A673 (cell line): ENCODE measurements at regions not wholly inside any gene's neighbourhood (a gene's known extent, or its start where the extent isn't known, plus 50 kb on each side); places are given as distances from the start of the nearest gene placed in this dataset.

ENCODE experiments used
- BruUV-seq: library from RNA; stranded (reverse); fragments of 400-500 nt; replicated peaks from 2 replicates; lab custom pipeline; 2021; lab: Mats Ljungman, UMichigan
- CTCF ChIA-PET: fragments of 300-600 bp; sonication (Branson Sonifier 250); formaldehyde crosslinking; loops from one replicate; lab custom pipeline; 2022; ENCODE audit warnings: antibody characterized with exemption; lab: Charles Lee
- POLR2A ChIA-PET: fragments of 300-600 bp; sonication (Branson Sonifier 250); formaldehyde crosslinking; loops from one replicate; lab custom pipeline; 2022; ENCODE audit warnings: antibody characterized with exemption; ENCODE audit not compliant: low non-redundant PET; lab: Charles Lee
- DNase-seq: peaks from one replicate; pipeline ENCODE4 v3.0.0-alpha.2; 2015; ENCODE audit warnings: low spot score
- H3K27ac ChIP-seq: fragments of 200-600 bp; sonication (generic); 2 replicates; pipeline ENCODE4 v1.5.1; 2016; ENCODE audit warnings: mixed run types, low read depth, mild to moderate bottlenecking, mixed read lengths, antibody characterized with exemption, low read length; ENCODE audit not compliant: poor library complexity, severe bottlenecking
- H3K27me3 ChIP-seq: fragments of 200-600 bp; sonication (generic); replicated peaks from 2 replicates; pipeline ENCODE4 v1.6.1; 2017; ENCODE audit warnings: mixed run types, low read depth, mild to moderate bottlenecking, mixed read lengths, antibody characterized with exemption, low read length; ENCODE audit not compliant: insufficient read depth, poor library complexity
- H3K36me3 ChIP-seq: fragments of 200-600 bp; sonication (generic); 2 replicates; pipeline ENCODE4 v1.6.1; 2016; ENCODE audit warnings: mixed run types, mild to moderate bottlenecking, mixed read lengths, antibody characterized with exemption, low read length; ENCODE audit not compliant: insufficient read depth, poor library complexity, severe bottlenecking
- H3K4me1 ChIP-seq: fragments of 200-600 bp; sonication (generic); 2 replicates; pipeline ENCODE4 v1.6.1; 2017; ENCODE audit warnings: mixed run types, mild to moderate bottlenecking, mixed read lengths, antibody characterized with exemption, low read length; ENCODE audit not compliant: insufficient read depth, poor library complexity, severe bottlenecking
- H3K4me3 ChIP-seq: fragments of 200-600 bp; sonication (generic); 2 replicates; pipeline ENCODE4 v1.5.1; 2016; ENCODE audit warnings: low read depth, mixed run types, mild to moderate bottlenecking, mixed read lengths, low read length; ENCODE audit not compliant: poor library complexity, severe bottlenecking
- H3K9me3 ChIP-seq: fragments of 200-600 bp; sonication (generic); 2 replicates; pipeline ENCODE4 v1.6.1; 2016; ENCODE audit warnings: mixed run types, low read depth, mild to moderate bottlenecking, mixed read lengths, antibody characterized with exemption, low read length; ENCODE audit not compliant: poor library complexity, severe bottlenecking
- EZH2 ChIP-seq: fragments of 200-600 bp; sonication (generic); IDR thresholded peaks from 2 replicates; pipeline ENCODE4 v1.6.1; 2017; ENCODE audit warnings: borderline replicate concordance, low read depth, mild to moderate bottlenecking, mixed read lengths, antibody characterized with exemption, low read length; ENCODE audit not compliant: poor library complexity, severe bottlenecking
- intact Hi-C: fragments of 100-400 bp; cut with micrococcal nuclease; formaldehyde crosslinking; loops from one replicate; pipeline ENCODE4 v1.10.0; 2022; ENCODE audit not compliant: unreplicated experiment
- TF ChIP-seq, protein P1 (sequence below): fragments of 300-800, 200-600 bp; sonication (generic); conservative IDR thresholded peaks from 2 replicates; pipeline ENCODE4 v1.5.1; 2017; ENCODE audit warnings: low read depth, mild to moderate bottlenecking, antibody characterized with exemption, low read length, moderate library complexity, mixed read lengths

DNA sequence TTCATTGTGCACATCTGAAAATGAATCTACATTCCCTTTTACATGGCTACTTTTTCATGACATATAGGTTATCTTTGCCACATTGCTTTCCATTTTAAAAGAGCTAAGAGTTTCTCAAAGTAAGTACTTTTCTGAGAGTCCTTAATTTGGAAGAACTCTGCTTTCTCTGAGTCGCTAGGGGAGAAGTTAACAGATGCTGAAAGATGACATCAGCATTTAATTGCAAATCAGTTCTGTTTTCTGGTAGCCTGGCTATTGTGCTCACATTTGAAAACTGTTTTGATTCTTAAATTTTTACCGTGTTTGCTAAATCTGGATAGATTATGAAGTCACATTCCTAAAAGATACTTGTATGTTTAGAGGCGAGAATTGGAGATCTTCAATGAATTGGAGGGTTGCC is 107.7 kb upstream of the C1QTNF9B start:
- ChIA-PET POLR2A (interaction anchor here (0.7 kb wide), 1 partner anchor 213 kb away, joined by 14 read pairs; no protein-coding TSS in a partner anchor), CTCF (no interaction called here)

DNA sequence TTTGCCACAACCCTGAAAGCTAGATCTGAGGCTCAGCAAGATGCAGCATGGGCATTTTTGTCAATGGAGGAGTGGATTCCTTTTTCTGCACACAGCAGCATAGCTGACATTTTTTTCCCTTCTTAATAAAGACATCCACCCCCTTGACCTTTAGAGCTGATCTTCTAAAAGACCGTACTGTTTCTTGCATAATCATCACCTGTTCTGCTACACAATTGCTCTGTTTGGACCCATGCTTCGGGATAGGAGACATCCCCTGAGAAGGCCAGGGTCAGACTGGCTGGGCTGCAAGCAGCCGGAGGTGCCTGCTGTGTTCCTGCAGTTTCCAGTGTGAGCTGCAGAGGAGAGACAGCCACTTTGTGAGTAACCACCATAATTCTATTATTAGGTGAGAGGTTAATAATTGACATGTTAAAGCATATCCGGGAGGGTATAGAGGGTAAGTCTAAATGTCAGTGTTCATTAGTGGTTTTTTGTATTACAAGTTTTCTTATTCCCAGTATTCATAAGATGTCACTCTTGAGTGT is 108.5 kb upstream of the C1QTNF9B start:
- TF ChIP-seq EZH2 = no peak
- TF ChIP-seq, protein P1, sequence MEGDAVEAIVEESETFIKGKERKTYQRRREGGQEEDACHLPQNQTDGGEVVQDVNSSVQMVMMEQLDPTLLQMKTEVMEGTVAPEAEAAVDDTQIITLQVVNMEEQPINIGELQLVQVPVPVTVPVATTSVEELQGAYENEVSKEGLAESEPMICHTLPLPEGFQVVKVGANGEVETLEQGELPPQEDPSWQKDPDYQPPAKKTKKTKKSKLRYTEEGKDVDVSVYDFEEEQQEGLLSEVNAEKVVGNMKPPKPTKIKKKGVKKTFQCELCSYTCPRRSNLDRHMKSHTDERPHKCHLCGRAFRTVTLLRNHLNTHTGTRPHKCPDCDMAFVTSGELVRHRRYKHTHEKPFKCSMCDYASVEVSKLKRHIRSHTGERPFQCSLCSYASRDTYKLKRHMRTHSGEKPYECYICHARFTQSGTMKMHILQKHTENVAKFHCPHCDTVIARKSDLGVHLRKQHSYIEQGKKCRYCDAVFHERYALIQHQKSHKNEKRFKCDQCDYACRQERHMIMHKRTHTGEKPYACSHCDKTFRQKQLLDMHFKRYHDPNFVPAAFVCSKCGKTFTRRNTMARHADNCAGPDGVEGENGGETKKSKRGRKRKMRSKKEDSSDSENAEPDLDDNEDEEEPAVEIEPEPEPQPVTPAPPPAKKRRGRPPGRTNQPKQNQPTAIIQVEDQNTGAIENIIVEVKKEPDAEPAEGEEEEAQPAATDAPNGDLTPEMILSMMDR = no peak
- Histone ChIP-seq H3K4me3 (no peak overlapping the region), H3K36me3 (no peaks in the 10 kb centered on the region), H3K9me3 (no peaks in the 10 kb centered on the region), H3K4me1 (no peaks in the 10 kb centered on the region), H3K27ac (no peak overlapping the region), H3K27me3 (no peaks in the 10 kb centered on the region)
- DNase-seq = no peak
- BruUV-seq = no TSS peak
- CTCF ChIA-PET = no interaction called here
- intact Hi-C loops = no loop called here
- POLR2A ChIA-PET = no interaction called here

More for the DNA sequence above, 107.7 kb upstream of the C1QTNF9B start:
- BruUV-seq = no TSS peak
- no peaks in the 10 kb centered on the region for H3K27me3 ChIP-seq
- no peak overlapping the region for H3K27ac ChIP-seq
- no peaks in the 10 kb centered on the region for H3K9me3 ChIP-seq
- no peak overlapping the region for H3K4me3 ChIP-seq
- DNase-seq = no peak
- no peak for TF ChIP-seq EZH2
- TF ChIP-seq, protein P1 = no peak
- no peaks in the 10 kb centered on the region for H3K36me3 ChIP-seq
- H3K4me1 ChIP-seq = no peaks in the 10 kb centered on the region
- intact Hi-C loops = no loop called here

DNA sequence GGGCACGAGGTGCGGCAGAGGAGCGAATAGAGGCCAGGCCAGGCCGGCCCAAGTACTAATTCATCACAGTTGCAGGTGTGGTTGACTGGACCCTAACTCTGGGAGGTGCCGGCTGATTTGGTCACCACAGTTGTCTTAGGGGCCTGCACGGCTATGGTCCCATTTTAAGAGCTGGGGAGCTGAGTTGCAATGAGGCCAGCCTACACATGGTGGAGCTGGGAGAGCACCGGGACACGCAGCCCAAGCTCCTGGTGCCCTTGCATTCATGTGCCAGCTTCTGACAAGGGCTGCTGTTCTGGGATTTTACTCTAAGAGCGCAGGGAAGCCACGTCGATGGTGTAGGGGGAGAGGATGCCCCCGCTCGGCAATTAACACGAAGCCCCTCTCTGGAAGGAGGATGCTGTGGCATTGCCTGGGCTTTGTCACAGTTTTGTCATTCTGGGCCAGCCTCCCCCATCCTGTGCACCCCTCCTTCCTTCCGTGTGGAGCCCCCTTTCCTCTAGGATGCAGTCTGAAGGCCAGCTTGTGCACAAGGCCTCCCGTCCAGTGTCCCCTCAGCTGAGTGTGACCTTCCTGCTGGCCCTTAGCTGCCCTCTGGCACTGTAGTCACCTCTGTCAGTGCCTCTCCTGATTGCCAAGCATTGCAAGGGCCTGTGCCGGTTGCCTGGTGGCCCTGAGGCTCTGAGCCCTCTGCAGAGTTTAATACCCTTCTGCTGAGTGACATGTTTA is 109.4 kb upstream of the C1QTNF9B start:
- CTCF ChIA-PET = no interaction called here
- no peaks in the 10 kb centered on the region for H3K36me3 ChIP-seq
- BruUV-seq = no TSS peak
- H3K4me1 ChIP-seq = no peaks in the 10 kb centered on the region
- no peak for DNase-seq
- H3K4me3 ChIP-seq = no peak overlapping the region
- H3K9me3 ChIP-seq = no peaks in the 10 kb centered on the region
- intact Hi-C loops = no loop called here
- POLR2A ChIA-PET = no interaction called here
- TF ChIP-seq, protein P1 = no peak
- TF ChIP-seq EZH2 = no peak
- no peak overlapping the region for H3K27ac ChIP-seq
- no peaks in the 10 kb centered on the region for H3K27me3 ChIP-seq
